ENCODE measurements at regions not wholly inside any gene's neighbourhood (a gene's known extent, or its start where the extent isn't known, plus 50 kb on each side); places are given as distances from the start of the nearest gene placed in this dataset.

- no peak for DNase-seq (ENCODE audit: low read depth in 2 of 2)
These were observed 564.0 kb downstream of the PSAT1 start for GRCh38 chr9:78860801-78861475.

GRCh38 chr9:78863531-78863930 is 566.6 kb downstream of the PSAT1 start:
- no peak for DNase-seq (ENCODE audit: low read depth in 2 of 2)

- no peak for DNase-seq (ENCODE audit: low read depth in 2 of 2)
These were observed 568.8 kb downstream of the PSAT1 start for GRCh38 chr9:78865737-78866136.

- DNase-seq (ENCODE audit: low read depth in 2 of 2): no peak
These were observed 569.5 kb downstream of the PSAT1 start for GRCh38 chr9:78866207-78867132.

GRCh38 chr9:78871086-78871451 is 574.1 kb downstream of the PSAT1 start:
- no peak for DNase-seq (ENCODE audit: low read depth in 2 of 2)

GRCh38 chr9:78871452-78872331 is 574.8 kb downstream of the PSAT1 start:
- DNase-seq (ENCODE audit: low read depth in 2 of 2): no peak

- DNase-seq (ENCODE audit: low read depth in 2 of 2): no peak
These were observed 577.1 kb downstream of the PSAT1 start for GRCh38 chr9:78874061-78874460.

- no peak for DNase-seq (ENCODE audit: low read depth in 2 of 2)
These were observed 582.6 kb downstream of the PSAT1 start for GRCh38 chr9:78879324-78880100.

- DNase-seq (ENCODE audit: low read depth in 2 of 2): no peak
These were observed 584.4 kb downstream of the PSAT1 start for GRCh38 chr9:78881295-78881694.

- DNase-seq (ENCODE audit: low read depth in 2 of 2): no peak
These were observed 585.6 kb downstream of the PSAT1 start for GRCh38 chr9:78882481-78882880.

- DNase-seq (ENCODE audit: low read depth in 2 of 2): no peak
These were observed 587.8 kb downstream of the PSAT1 start for GRCh38 chr9:78884611-78885150.

- no peak for DNase-seq (ENCODE audit: low read depth in 2 of 2)
These were observed 595.3 kb downstream of the PSAT1 start for GRCh38 chr9:78892182-78892581.

GRCh38 chr9:78892769-78893168 is 595.8 kb downstream of the PSAT1 start:
- no peak for DNase-seq (ENCODE audit: low read depth in 2 of 2)

GRCh38 chr9:78893774-78894401 is 597.0 kb downstream of the PSAT1 start:
- no peak for DNase-seq (ENCODE audit: low read depth in 2 of 2)

GRCh38 chr9:78896479-78896878 is 599.6 kb downstream of the PSAT1 start:
- no peak for DNase-seq (ENCODE audit: low read depth in 2 of 2)

- no peak for DNase-seq (ENCODE audit: low read depth in 2 of 2)
These were observed 601.3 kb downstream of the PSAT1 start for GRCh38 chr9:78898234-78898633.

GRCh38 chr9:78899006-78899405 is 602.1 kb downstream of the PSAT1 start:
- no peak for DNase-seq (ENCODE audit: low read depth in 2 of 2)

GRCh38 chr9:78900500-78900899 is 603.6 kb downstream of the PSAT1 start:
- no peak for DNase-seq (ENCODE audit: low read depth in 2 of 2)

- DNase-seq (ENCODE audit: low read depth in 2 of 2): no peak
These were observed 605.1 kb downstream of the PSAT1 start for GRCh38 chr9:78902051-78902450.

GRCh38 chr9:78903581-78903980 is 606.7 kb downstream of the PSAT1 start:
- DNase-seq (ENCODE audit: low read depth in 2 of 2): no peak

GRCh38 chr9:78904686-78905085 is 607.8 kb downstream of the PSAT1 start:
- DNase-seq (ENCODE audit: low read depth in 2 of 2): no peak
